Activated CD4-positive, alpha-beta T cell treated with anti-CD3 and anti-CD28 coated beads, Interleukin-2, amount 50 U/mL, for 1 hour (primary cell): ENCODE measurements at regions not wholly inside any gene's neighbourhood (a gene's known extent, or its start where the extent isn't known, plus 50 kb on each side); places are given as distances from the start of the nearest gene placed in this dataset.

Experiments used
- DNase-seq: peaks from one replicate; pipeline ENCODE4 v3.0.0-alpha.2; 2020

DNA sequence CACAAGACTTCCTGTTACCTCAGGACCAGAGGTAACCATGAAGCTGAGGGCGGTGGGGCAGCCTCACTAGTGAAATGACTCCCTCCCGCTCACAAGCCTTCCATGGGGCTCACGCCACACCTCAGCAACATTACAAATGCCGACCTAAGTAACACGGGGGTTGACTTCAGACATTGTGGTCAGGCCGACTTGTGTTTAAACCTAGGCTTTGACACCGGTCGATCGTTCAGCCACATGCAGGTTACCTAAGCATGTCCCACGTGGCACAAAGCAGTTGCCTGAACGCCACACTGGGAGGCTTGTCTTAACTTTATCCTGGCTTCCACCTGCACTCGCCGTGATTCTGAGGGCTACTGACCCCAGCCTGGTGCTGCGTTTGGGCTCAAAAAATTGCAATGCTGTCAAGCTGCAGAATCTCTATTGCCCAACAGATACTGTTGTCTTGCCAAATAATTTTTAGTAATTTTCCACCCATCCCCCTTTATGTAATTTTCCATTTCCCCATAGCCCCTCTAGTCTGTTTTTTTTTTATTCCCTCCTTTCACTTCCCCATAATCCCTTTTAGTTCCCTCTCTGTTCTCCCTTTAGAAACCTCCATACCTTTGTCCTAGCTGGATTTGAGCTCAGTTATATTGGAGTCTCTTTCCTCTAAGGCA lies 158.6 kb upstream of the RGMA start:
- DNase-seq, result no peak

DNA sequence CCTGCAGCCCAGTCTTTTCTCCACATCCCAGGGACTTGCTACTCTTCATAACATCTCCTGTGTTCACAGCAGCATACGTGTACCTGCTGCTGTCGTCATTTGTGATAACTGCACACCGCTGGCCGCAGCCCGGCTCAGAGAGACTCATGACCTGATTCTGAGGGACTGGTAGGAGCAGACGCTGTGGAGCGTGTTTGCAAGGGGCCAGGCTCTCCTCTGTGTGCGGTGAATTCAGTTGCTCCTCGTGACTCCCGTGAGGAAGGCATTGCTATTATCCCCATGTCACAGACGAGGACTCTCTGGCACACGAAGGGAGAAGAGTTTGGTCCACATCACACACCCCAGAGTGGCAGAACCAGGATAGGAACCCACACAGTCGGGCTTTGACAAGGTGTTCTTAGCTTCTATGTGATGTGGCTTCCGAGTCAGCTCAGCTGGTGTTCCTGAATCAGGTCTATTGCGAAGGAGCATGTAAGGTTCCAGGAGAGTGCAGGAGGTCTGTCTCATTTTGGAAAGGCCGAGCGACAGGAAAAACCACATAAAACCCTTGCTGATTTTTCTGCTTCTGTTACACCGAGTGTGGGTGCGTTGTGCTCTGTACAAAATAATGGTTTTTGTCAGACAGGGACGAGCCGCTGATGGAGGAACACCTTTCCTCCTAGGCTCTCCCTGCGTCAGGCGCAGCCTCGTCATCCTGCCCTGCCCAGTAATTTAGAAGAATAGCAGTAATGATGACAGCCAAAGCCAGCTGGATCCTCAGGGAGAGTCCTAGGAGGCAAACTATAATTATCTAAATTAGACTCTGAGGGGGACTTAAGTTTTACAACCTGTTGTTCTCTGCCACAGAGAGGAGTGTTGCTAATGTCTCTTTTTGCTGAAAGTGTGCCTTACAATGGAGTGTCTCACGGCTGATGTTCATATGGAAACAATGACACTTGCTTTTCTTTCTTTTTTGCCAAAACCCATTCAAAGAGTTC lies 157.5 kb upstream of the RGMA start:
- DNase-seq, result no peak

- no peak for DNase-seq
These were observed 156.6 kb upstream of the RGMA start for GRCh38 chr15:93245661-93246042.

GRCh38 chr15:93244696-93245660 lies 156.0 kb upstream of the RGMA start:
- no peak for DNase-seq

GRCh38 chr15:93243573-93243972 lies 154.6 kb upstream of the RGMA start:
- no peak for DNase-seq

DNA sequence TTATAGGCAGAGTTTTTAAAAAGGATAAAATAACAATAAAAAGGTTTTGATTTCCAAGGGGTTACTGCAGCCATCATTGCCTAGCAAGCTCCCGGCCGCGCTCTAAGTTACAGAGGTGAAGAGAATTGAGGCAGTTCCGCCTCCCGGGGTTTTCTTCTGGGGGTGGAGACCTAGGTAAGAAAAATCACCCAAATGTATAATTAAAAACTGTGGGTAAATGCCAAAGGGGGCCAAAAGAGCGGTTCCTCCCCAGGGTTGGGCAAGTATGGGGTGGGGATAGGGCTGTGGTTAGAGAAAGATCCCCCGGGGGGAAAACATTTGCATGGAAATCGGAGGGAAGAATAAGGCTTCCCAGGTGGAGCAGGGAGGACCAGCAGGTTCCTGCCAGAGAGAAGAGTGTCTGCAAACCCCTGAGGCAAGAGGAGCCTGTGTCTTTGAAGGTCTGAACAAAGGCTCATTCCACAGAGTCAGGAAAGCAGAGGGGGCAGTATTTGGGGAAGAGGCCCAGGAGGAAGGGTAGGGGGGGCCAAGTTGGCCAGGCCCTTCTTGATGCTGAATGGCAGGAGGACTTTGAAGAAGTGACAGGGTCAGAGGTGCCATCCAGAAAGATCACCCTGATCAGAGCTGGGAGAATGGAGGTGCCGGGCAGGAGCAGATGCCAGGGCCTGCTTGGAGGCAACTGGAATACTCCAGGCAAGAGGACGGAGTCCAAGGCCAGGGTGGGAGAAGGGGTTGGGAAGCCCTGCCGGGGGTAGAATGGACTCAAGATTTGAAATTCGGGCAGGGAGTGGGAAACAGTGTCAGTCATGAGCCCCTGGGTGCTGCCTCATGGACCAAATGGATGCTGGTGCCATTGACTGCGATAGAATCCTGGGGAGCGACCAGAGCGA lies 152.9 kb upstream of the RGMA start:
- no peak for DNase-seq

- DNase-seq, result no peak
These were observed 151.0 kb upstream of the RGMA start for GRCh38 chr15:93239993-93240392.

DNA sequence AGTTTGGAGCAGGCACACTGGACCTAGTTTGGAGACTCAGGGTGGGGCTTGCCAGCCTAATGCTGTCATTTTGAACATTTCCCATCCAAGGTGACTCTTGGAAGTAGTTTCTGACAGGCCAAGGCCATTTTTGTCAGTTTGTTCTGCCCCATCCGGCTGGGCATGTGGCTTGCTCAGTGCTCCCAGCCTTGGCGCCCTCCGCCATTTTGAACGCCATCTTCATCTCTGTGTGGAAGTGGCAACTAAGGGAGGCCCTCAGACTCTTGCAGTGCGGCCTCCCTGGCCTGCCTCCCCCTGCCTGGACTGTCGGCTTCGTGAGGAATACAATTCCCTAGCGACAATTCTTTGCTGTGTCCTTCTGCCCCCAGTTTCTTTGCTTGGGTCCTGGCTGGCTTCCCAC lies 150.6 kb upstream of the RGMA start:
- no peak for DNase-seq

DNA sequence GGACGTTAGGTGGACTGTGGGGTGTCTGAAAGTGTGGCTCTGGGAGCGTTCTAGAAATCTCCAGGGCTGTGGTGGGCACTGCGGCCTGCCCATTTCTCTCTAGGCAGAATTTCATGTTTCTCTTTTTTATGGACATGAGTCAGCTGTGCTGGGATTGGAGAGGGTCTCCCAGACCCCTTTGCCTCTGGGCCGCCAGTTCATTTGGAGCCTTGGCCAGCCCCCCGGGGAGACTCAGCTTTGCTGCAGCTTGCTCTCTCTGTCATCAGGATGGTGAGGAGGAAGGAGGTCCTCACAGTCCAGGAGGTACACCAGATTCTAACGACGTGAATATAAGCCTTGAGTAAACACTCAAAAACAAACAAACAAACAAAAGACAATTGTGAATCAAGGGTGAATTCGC lies 149.6 kb upstream of the RGMA start:
- no peak for DNase-seq

GRCh38 chr15:93235926-93236780 lies 147.1 kb upstream of the RGMA start:
- no peak for DNase-seq

DNA sequence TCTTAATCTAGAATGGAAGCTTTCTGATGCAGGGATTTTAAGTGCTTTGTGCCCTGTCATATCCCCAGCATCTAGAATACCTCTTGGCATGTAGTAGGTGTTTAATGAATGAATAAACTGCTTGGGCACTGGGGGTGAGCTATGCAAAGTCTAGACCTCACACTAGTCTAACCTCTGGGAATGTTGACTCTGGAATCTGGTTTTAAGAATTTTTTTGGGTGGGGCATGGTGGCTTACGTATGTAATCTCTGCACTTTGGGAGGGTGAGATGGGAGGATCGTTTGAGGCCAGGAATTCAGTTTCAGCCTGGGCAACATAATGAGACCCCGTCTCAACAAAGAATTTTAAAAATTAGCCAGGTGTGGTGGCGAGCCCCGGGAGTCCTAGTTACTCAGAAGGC lies 146.3 kb upstream of the RGMA start:
- DNase-seq, result no peak

DNA sequence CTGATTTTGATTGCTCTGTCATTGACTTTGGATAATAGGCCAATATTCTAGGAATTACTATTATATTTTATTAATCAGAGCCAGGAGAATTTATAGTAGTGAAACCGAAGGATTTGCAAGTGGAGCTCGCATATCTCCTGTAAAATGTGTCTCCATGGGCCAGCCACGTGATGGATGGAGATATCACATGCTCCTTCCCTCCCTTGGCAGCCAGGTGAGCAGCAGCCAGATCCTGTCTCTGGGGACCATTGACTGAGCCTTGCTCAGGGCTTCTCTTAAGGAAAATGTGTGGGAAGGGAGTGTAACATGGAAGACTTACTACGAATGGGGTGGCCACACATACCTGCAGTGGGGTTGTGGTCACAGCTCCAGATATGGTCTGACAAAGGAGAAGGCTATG lies 144.7 kb upstream of the RGMA start:
- DNase-seq, result no peak

GRCh38 chr15:93232845-93233244 lies 143.8 kb upstream of the RGMA start:
- no peak for DNase-seq

DNA sequence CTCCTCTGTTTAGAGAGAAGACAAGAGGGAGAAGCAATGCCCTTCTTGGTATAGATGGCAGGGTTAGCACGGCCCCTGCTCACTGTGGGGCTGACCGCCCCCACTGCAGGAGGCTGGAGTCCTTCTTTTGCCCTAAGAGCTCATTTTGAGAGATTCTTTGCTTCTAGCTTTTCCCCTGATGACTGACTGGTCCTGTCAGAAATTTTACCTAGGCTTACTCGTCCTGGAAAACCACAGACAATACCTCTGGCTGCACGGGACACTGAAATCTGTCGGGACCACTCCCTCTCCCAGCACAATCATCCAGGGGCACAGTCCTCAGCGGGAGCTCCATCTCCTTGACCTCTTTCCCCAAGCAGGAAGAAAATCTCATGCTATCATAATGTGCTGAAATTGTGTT lies 143.0 kb upstream of the RGMA start:
- no peak for DNase-seq

DNA sequence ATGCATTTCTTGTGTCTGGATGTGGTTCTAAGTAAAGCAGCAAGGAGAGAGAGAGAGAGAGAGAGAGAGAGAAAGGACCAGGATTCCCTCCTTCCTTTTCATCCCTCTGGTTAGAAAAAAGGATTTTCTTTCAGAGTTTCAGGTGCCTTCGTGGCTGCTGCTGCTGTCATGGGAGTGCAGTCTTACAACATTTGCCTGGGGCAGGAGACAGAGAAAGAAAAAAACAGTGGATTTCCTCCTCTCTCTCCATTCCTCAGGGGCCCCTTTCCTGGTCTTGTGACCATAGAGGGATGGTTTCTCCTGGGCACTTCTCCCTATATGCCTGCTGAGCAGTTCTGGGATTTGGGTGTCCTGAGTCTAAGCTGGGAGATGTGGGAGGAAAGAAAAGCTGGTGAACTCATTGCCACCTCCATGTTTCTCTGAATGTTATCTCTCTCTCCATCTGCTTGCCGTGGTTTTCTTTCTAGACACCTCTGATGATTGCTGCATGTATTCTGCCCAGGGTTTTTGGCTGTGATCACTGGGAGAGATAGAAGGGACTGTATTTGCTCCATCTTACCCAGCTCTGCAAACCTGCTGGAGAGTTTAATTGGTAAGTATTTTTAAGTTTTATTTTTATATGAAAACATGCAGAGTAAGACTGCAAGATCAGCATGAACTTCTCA lies 142.4 kb upstream of the RGMA start:
- DNase-seq, result no peak

DNA sequence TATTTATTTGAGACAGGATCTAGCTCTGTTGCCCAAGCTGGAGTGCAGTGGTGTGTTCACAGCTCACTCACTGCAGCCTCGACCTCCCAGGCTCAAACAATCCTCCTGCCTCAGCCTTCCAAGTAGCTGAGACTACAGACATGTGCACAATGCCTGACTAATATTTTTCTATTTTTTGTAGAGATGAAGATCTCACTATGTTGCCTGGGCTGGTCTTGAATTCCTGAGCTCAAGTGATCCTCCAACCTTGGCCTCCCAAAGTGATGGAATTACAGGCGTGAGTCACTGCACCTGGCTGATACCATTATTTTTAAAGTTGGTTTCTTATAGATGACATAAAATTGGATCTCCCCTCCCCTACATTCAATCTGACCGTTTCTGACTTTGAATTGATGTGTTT lies 139.5 kb upstream of the RGMA start:
- no peak for DNase-seq

GRCh38 chr15:93223803-93224202 lies 134.8 kb upstream of the RGMA start:
- no peak for DNase-seq

- DNase-seq, result no peak
These were observed 132.7 kb upstream of the RGMA start for GRCh38 chr15:93221759-93222158.

DNA sequence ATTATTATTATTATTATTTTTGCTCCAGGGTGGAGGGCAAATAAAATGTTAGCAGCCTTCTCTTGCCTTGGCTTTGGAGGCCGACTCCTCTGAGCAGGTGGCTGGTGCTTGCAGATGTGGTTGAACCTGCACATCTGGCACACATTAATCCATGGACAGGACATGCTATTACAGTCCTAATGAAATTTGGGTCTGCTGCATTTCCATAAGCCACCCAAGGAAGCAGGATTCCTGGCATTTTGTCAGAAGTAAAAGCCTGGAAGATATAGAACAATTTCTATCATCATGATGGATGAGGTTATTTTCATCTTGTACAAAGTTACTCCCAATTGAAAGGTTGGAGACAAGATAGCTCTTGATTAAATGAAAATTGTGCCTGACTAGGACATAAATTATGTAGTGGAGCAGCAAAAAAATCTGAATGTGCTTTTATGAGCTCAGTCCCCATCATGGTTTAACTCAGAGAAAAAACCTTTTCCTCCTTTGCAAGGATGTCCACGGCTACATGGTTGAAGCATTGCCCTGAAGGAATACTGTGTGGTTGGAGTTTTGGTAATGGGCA lies 130.9 kb upstream of the RGMA start:
- no peak for DNase-seq

DNA sequence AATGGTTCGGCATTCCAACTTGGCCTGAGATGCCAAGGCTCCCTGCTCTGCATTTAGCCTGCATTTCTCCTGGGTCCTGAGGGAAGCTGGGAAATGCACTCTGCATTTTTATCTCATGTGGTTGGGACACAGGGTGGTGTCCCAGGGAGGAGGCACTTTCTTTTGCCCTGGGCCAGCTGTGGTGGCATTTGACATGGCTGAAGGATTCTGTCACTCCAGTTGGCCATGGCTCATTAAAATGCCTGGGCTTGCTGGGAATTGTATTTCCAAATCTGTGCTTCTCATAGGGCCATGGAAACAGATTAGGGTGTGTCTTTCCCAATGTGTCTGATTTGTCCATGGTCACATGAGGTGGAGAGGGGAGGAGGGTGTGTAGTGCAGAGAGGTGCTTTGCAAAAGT lies 128.3 kb upstream of the RGMA start:
- no peak for DNase-seq
